HTERT RPE-1 (cell line): ENCODE measurements at regions not wholly inside any gene's neighbourhood (a gene's known extent, or its start where the extent isn't known, plus 50 kb on each side); places are given as distances from the start of the nearest gene placed in this dataset.

ENCODE experiments used
- in situ Hi-C: fragments of 300-500 bp; cut with MboI; formaldehyde crosslinking; loops from 4 replicates; pipeline ENCODE4 v1.14.3; 2020; ENCODE audit warnings: low sequenced_read_pairs

GRCh38 chr10:4326647-4327046, 499.4 kb upstream of the AKR1E2 start:
- in situ Hi-C loops: no loop called here

GRCh38 chr10:4319870-4320367, 506.1 kb upstream of the AKR1E2 start:
- in situ Hi-C loops: no loop called here

GRCh38 chr10:4316161-4316810, 509.7 kb upstream of the AKR1E2 start:
- in situ Hi-C loops: no loop called here

GRCh38 chr10:4315551-4315950, 510.5 kb upstream of the AKR1E2 start:
- in situ Hi-C loops: no loop called here

- in situ Hi-C loops: no loop called here
These were observed 513.0 kb upstream of the AKR1E2 start for GRCh38 chr10:4313051-4313450.

GRCh38 chr10:4312051-4312835, 513.8 kb upstream of the AKR1E2 start:
- in situ Hi-C loops: no loop called here

- in situ Hi-C loops: no loop called here
These were observed 515.8 kb upstream of the AKR1E2 start for GRCh38 chr10:4310172-4310571.

GRCh38 chr10:4307910-4308309, 518.1 kb upstream of the AKR1E2 start:
- in situ Hi-C loops: no loop called here

GRCh38 chr10:4306871-4307270, 519.1 kb upstream of the AKR1E2 start:
- in situ Hi-C loops: no loop called here

- in situ Hi-C loops: no loop called here
These were observed 518.0 kb upstream of the KLF6 start for GRCh38 chr10:4303045-4303444.

- in situ Hi-C loops: no loop called here
These were observed 516.5 kb upstream of the KLF6 start for GRCh38 chr10:4301291-4302045.

- in situ Hi-C loops: no loop called here
These were observed 511.2 kb upstream of the KLF6 start for GRCh38 chr10:4296161-4296560.

- in situ Hi-C loops: no loop called here
These were observed 510.2 kb upstream of the KLF6 start for GRCh38 chr10:4294996-4295792.

GRCh38 chr10:4294271-4294670, 509.3 kb upstream of the KLF6 start:
- in situ Hi-C loops: no loop called here

- in situ Hi-C loops: no loop called here
These were observed 507.0 kb upstream of the KLF6 start for GRCh38 chr10:4291990-4292389.

- in situ Hi-C loops: no loop called here
These were observed 500.1 kb upstream of the KLF6 start for GRCh38 chr10:4285121-4285520.

GRCh38 chr10:4283846-4284610, 499.0 kb upstream of the KLF6 start:
- in situ Hi-C loops: no loop called here

GRCh38 chr10:4282496-4282895, 497.5 kb upstream of the KLF6 start:
- in situ Hi-C loops: no loop called here

GRCh38 chr10:4281190-4281825, 496.3 kb upstream of the KLF6 start:
- in situ Hi-C loops: no loop called here
